HEK293T (cell line): ENCODE measurements at regions not wholly inside any gene's neighbourhood (a gene's known extent, or its start where the extent isn't known, plus 50 kb on each side); places are given as distances from the start of the nearest gene placed in this dataset.

Experiments
- BHLHE40 ChIP-seq: fragments of 450-650 bp; IDR thresholded peaks from 2 replicates; pipeline ENCODE4 v1.6.1; 2016; ENCODE audit warnings: mild to moderate bottlenecking, moderate library complexity, borderline replicate concordance
- CTBP1 ChIP-seq: fragments of 450-650 bp; IDR thresholded peaks from 2 replicates; pipeline ENCODE4 v1.6.1; 2016; ENCODE audit warnings: borderline replicate concordance
- ELF4 ChIP-seq: fragments of 450-650 bp; IDR thresholded peaks from 2 replicates; pipeline ENCODE4 v1.6.1; 2017; ENCODE audit warnings: antibody characterized with exemption
- FOXA1 ChIP-seq: fragments of 450-650 bp; IDR thresholded peaks from 2 replicates; pipeline ENCODE4 v1.6.1; 2016; ENCODE audit warnings: mild to moderate bottlenecking
- FOXK2 ChIP-seq: fragments of 450-650 bp; IDR thresholded peaks from 2 replicates; pipeline ENCODE4 v1.6.1; 2016; ENCODE audit warnings: mild to moderate bottlenecking
- FOXM1 ChIP-seq: fragments of 450-650 bp; IDR thresholded peaks from 2 replicates; pipeline ENCODE4 v1.6.1; 2017; ENCODE audit warnings: mild to moderate bottlenecking, borderline replicate concordance
- HDGF ChIP-seq: fragments of 450-650 bp; IDR thresholded peaks from 2 replicates; pipeline ENCODE4 v1.6.1; 2017; ENCODE audit warnings: antibody characterized with exemption, borderline replicate concordance
- L3MBTL2 ChIP-seq: fragments of 450-650 bp; conservative IDR thresholded peaks from 2 replicates; pipeline ENCODE4 v1.6.1; 2016; ENCODE audit warnings: mild to moderate bottlenecking
- LEF1 ChIP-seq: fragments of 450-650 bp; IDR thresholded peaks from 2 replicates; pipeline ENCODE4 v1.6.1; 2017; ENCODE audit warnings: mild to moderate bottlenecking, borderline replicate concordance
- NFRKB ChIP-seq: fragments of 450-650 bp; IDR thresholded peaks from 2 replicates; pipeline ENCODE4 v1.6.1; 2016; ENCODE audit warnings: mild to moderate bottlenecking, moderate library complexity
- SP1 ChIP-seq: fragments of 450-650 bp; IDR thresholded peaks from 2 replicates; pipeline ENCODE4 v1.6.1; 2017
- SUZ12 ChIP-seq: fragments of 450-650 bp; IDR thresholded peaks from 2 replicates; pipeline ENCODE4 v1.6.1; 2016; ENCODE audit warnings: mild to moderate bottlenecking
- ZNF384 ChIP-seq: fragments of 450-650 bp; IDR thresholded peaks from 2 replicates; pipeline ENCODE4 v1.6.1; 2016

DNA sequence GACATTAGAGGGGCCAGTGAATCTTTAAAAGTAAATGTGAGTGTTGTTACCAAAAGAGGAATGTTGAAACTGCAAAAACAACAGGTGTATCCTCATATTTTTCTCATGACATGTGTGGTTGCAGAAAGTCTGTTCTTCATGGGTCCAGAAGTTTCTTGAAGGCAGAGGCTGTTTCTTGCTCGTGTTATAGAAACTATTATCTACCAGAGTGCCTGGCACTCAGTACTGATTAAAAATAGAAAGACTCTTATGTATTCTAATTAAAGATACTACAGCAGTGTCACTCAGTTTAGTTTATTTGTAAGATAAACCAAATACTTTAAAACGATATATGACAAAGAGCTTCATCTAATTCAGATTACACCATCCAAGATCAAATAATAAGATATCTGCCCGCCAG, 1864.2 kb upstream of the WWC1 start:
- TF ChIP-seq NFRKB (no peak), ELF4 (no peak), SP1 (no peak), HDGF (no peak), ZNF384 (no peak), CTBP1 (no peak), BHLHE40 (no peak), LEF1 (no peak), L3MBTL2 (no peak), FOXA1 (no peak), FOXK2 (no peak), FOXM1 (no peak), SUZ12 (no peak)
